GM11168 (cell line): ENCODE measurements at regions not wholly inside any gene's neighbourhood (a gene's known extent, or its start where the extent isn't known, plus 50 kb on each side); places are given as distances from the start of the nearest gene placed in this dataset.
"Not testable (repeated sequence)": the region's sequence is repeated elsewhere in the genome, so short reads cannot be mapped to it uniquely, and the experiment has no call there.

Experiments
- in situ Hi-C: fragments of 300-500 bp; cut with MboI; formaldehyde crosslinking; loops from one replicate; pipeline ENCODE4 v1.12.0; 2022; ENCODE audit warnings: low sequenced_read_pairs; ENCODE audit not compliant: unreplicated experiment

- in situ Hi-C loops = no loop called here
Observed at GRCh38 chr7:17109020-17109419, 189.4 kb upstream of the AHR start.

GRCh38 chr7:17113770-17114169 is 184.7 kb upstream of the AHR start:
- in situ Hi-C loops = not testable (repeated sequence)

- in situ Hi-C loops = no loop called here
Observed at GRCh38 chr7:17118412-17118811, 180.0 kb upstream of the AHR start.

- in situ Hi-C loops = no loop called here
Observed at GRCh38 chr7:17120756-17121155, 177.7 kb upstream of the AHR start.

GRCh38 chr7:17121671-17122070 is 176.8 kb upstream of the AHR start:
- in situ Hi-C loops = no loop called here

- in situ Hi-C loops = no loop called here
Observed at GRCh38 chr7:17123020-17123419, 175.4 kb upstream of the AHR start.

- in situ Hi-C loops = no loop called here
Observed at GRCh38 chr7:17126413-17127268, 171.8 kb upstream of the AHR start.

- in situ Hi-C loops = no loop called here
Observed at GRCh38 chr7:17129218-17129617, 169.2 kb upstream of the AHR start.

- in situ Hi-C loops = no loop called here
Observed at GRCh38 chr7:17130281-17131059, 168.0 kb upstream of the AHR start.

- in situ Hi-C loops = no loop called here
Observed at GRCh38 chr7:17131060-17131345, 167.4 kb upstream of the AHR start.

- in situ Hi-C loops = no loop called here
Observed at GRCh38 chr7:17131983-17132655, 166.3 kb upstream of the AHR start.

- in situ Hi-C loops = no loop called here
Observed at GRCh38 chr7:17132726-17133125, 165.7 kb upstream of the AHR start.

GRCh38 chr7:17133977-17134376 is 164.5 kb upstream of the AHR start:
- in situ Hi-C loops = no loop called here

- in situ Hi-C loops = no loop called here
Observed at GRCh38 chr7:17134786-17135185, 163.7 kb upstream of the AHR start.

GRCh38 chr7:17136126-17136525 is 162.3 kb upstream of the AHR start:
- in situ Hi-C loops = no loop called here

- in situ Hi-C loops = no loop called here
Observed at GRCh38 chr7:17139081-17139480, 159.4 kb upstream of the AHR start.

GRCh38 chr7:17140406-17140805 is 158.0 kb upstream of the AHR start:
- in situ Hi-C loops = no loop called here

- in situ Hi-C loops = no loop called here
Observed at GRCh38 chr7:17142831-17143541, 155.5 kb upstream of the AHR start.

GRCh38 chr7:17144322-17144721 is 154.1 kb upstream of the AHR start:
- in situ Hi-C loops = no loop called here

- in situ Hi-C loops = no loop called here
Observed at GRCh38 chr7:17146621-17147020, 151.8 kb upstream of the AHR start.

- in situ Hi-C loops = no loop called here
Observed at GRCh38 chr7:17147409-17147808, 151.0 kb upstream of the AHR start.
